ENCODE measurements at regions not wholly inside any gene's neighbourhood (a gene's known extent, or its start where the extent isn't known, plus 50 kb on each side); places are given as distances from the start of the nearest gene placed in this dataset.

GRCh38 chr5:36436306-36436705 lies 134.6 kb upstream of the RANBP3L start:
- Histone ChIP-seq H3K4me1 (ENCODE audit: control insufficient read depth, insufficient read depth, low read length) (no peaks in the 10 kb centered on the region), H3K4me2 (ENCODE audit: control insufficient read depth, insufficient read depth) (no peak overlapping the region), H2AFZ (ENCODE audit: control insufficient read depth, low read depth, low read length) (no peak overlapping the region), H3K4me3 (no peak overlapping the region), H3K9me3 (replicated peaks; ENCODE audit: control insufficient read depth, insufficient read depth, low read length) (no peaks in the 10 kb centered on the region), H3K27ac (ENCODE audit: control insufficient read depth, insufficient read depth) (no peak overlapping the region), H3K36me3 (ENCODE audit: control insufficient read depth in 2 of 2, insufficient read depth in 2 of 2, low read length in 1 of 2) (no peaks in the 10 kb centered on the region), H3K9ac (ENCODE audit: control insufficient read depth, insufficient read depth, low read length) (no peak overlapping the region), H4K20me1 (ENCODE audit: control insufficient read depth, insufficient read depth) (no peaks in the 10 kb centered on the region), H3K79me2 (ENCODE audit: control insufficient read depth, insufficient read depth, low read length) (no peaks in the 10 kb centered on the region), H3K27me3 (replicated peaks in 1 of 2; ENCODE audit: control insufficient read depth in 2 of 2, insufficient read depth in 2 of 2, low read length in 1 of 2) (no peaks in the 10 kb centered on the region)
- POLR2A ChIA-PET, result no interaction called here
- CTCF ChIA-PET, result interaction anchor here (0.6 kb wide), 1 partner anchor 20 kb away, joined by 3 read pairs; no protein-coding TSS in a partner anchor
- in situ Hi-C loops (cut with MboI), result no loop called here
- RAD21 ChIA-PET (ENCODE audit: unreplicated experiment), result no interaction called here
- BruUV-seq (replicated peaks), result no TSS peak
- no peak for TF ChIP-seq BHLHE40 (IDR thresholded peaks at IDR 0.05; ENCODE audit: borderline replicate concordance in 1 of 2, low read depth in 2 of 2, low read length in 1 of 2)
- no peak for TF ChIP-seq BRCA1 (IDR thresholded peaks at IDR 0.05; ENCODE audit: low read depth, low read length)
- no peak for TF ChIP-seq KAT2A (conservative IDR thresholded peaks at IDR 0.05; ENCODE audit: control insufficient read depth, low read depth, low read length)
- TF ChIP-seq DPF2 (IDR thresholded peaks at IDR 0.05), result no peak
- TF ChIP-seq MTA3 (IDR thresholded peaks at IDR 0.05; ENCODE audit: borderline replicate concordance, low read length), result no peak
- no peak for TF ChIP-seq NRF1 (conservative IDR thresholded peaks at IDR 0.05; ENCODE audit: low read depth, low read length)
- TF ChIP-seq PRDM15 (CRISPR knock-in tag; IDR thresholded peaks at IDR 0.05), result no peak
- FAIRE-seq, result no peak
- intact Hi-C loops (cut with micrococcal nuclease; ENCODE audit: unreplicated experiment), result no loop called here
- SMC1A ChIA-PET (ENCODE audit: uncharacterized antibody, unreplicated experiment), result no interaction called here
- DNase-seq (ENCODE audit: low read depth, low spot score), result no peak
- no peak for ATAC-seq
- 21% methylated on average over 3 of the region's 3 CpGs for WGBS (ENCODE audit: insufficient coverage, insufficient replicate concordance, low lambda C conversion rate, missing lambda C conversion rate)
